ENCODE measurements at regions not wholly inside any gene's neighbourhood (a gene's known extent, or its start where the extent isn't known, plus 50 kb on each side); places are given as distances from the start of the nearest gene placed in this dataset.
A peak's percentile ranks its signal among the peaks of the same experiment; 100 is the strongest.

DNA sequence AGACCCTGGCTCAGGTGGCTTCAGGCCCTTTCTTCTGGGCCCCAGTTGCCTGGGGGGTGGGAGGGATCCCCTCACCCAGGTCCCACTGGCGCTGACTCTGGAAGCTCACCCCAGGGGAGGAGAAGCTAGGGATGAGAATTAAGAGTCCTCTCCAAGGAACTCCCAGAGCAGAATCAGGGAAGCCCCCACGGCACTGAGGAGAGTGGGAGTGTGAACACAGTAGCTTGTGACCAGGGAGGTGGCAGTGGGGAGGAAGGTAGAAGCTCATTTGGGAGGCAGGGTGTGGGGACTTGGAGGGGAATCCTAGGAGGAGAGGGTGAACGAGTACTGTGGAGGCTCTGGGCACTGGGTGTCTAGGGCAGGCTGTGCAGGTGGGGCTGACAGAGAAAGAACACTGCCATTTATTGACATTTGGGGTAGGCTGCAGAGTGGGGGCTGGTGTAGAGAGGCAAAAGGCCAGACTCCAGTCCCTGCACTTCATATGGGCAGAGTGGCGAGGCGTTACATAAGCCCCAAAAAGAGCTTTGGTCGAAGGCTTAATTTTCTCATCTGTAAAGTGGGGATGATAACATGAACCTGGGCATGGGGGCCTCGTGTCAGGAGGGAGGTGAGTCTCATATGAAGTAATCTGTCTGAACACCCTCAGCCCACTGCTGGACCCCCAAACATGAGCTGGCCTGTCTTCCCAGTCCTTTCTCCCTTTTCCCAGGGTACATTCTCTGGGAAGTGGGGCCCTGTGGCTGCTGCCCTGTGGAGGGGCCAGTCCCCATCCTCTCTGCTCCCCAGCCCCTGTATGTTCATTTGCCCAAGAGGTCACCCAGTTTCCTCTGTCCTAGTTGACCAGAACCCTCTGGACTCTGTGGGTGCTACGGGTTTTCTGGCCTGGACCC is 80.5 kb downstream of the VEGFA start:
- no peak overlapping the region for H3K27ac ChIP-seq (replicated peaks; ENCODE audit: low read length)
- no peak overlapping the region for H4K8ac ChIP-seq (ENCODE audit: low read depth, low read length)
- no peak overlapping the region for H4K91ac ChIP-seq (ENCODE audit: low read depth, low read length, poor library complexity)
- peaks cover 0 to 41% (median 0%) of the 10 kb centered on the region in 3 experiments for H3K27me3 ChIP-seq (ENCODE audit: control insufficient read depth in 3 of 3, insufficient read depth in 3 of 3, low read depth in 1 of 3, low read length in 3 of 3)
- H2AK5ac ChIP-seq (ENCODE audit: low read depth, low read length) = peak overlapping the region; percentile 53
- peak overlapping the region; percentile 16 for H2BK15ac ChIP-seq (ENCODE audit: low read length)
- H3K36me3 ChIP-seq (replicated peaks in 1 of 2; ENCODE audit: control insufficient read depth in 2 of 2, insufficient read depth in 2 of 2, low read length in 2 of 2) = no peaks in the 10 kb centered on the region
- H3K4ac ChIP-seq (ENCODE audit: low read length) = no peak overlapping the region
- no peaks in the 10 kb centered on the region for H3K9me3 ChIP-seq (replicated peaks in 1 of 2; ENCODE audit: control insufficient read depth in 2 of 2, insufficient read depth in 1 of 2, low read depth in 1 of 2, low read length in 2 of 2)
- no peaks in the 10 kb centered on the region for H3K79me1 ChIP-seq (ENCODE audit: low read depth, low read length)
- H3K4me3 ChIP-seq (ENCODE audit: low read length in 2 of 2) = no peak overlapping the region
- no peak overlapping the region for H3K23ac ChIP-seq (ENCODE audit: low read depth, low read length, poor library complexity)
- peaks cover 0 to 3% of the 10 kb centered on the region in 2 donors for H3K4me1 ChIP-seq (ENCODE audit: control insufficient read depth in 2 of 2, insufficient read depth in 1 of 2, low read depth in 1 of 2, low read length in 2 of 2)
- H3K4me2 ChIP-seq (ENCODE audit: insufficient read depth, low read length, poor library complexity, severe bottlenecking) = no peak overlapping the region
- no peak overlapping the region for H3K9ac ChIP-seq (ENCODE audit: low read depth, low read length, poor library complexity)
- no peak overlapping the region for H3K14ac ChIP-seq (ENCODE audit: low read length)
- H2BK120ac ChIP-seq (ENCODE audit: low read depth, low read length) = peak overlapping the region; percentile 11
- H2BK12ac ChIP-seq (ENCODE audit: low read length) = no peak overlapping the region
- DNase-seq (ENCODE audit: low spot score) = no peak
- peak overlapping the region; percentile 31 for H3K18ac ChIP-seq (ENCODE audit: low read length)
- no CpG with 5 or more reads among the region's 8 CpGs for WGBS, 2 donors (ENCODE audit: extremely low coverage in 2 of 2, insufficient read length in 2 of 2, insufficient replicate concordance in 1 of 2)
- no peak overlapping the region for H2AFZ ChIP-seq (ENCODE audit: low read length)
- H2BK5ac ChIP-seq (ENCODE audit: low read length) = no peak overlapping the region

DNA sequence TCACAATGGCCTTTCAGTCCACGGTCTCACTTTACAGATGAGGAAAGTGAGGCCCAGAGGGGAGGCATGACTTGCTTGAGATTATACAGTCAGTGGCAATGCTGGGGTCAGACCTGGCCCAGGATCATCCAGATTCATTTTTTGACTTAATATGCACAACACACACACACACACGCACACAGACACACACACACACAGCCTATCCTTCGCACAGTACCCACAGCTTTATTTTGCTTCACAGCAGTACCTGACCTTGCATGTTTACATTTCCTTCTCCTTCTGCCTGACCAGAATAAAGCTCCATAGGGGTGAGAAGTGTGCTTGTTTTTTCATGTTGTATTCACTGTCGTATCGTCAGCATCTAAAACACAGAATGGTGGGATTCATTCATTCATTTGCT is 79.8 kb downstream of the VEGFA start:
- Histone ChIP-seq H2AK5ac (ENCODE audit: low read depth, low read length) (no peak overlapping the region), H3K23ac (ENCODE audit: low read depth, low read length, poor library complexity) (no peak overlapping the region), H2BK15ac (ENCODE audit: low read length) (no peak overlapping the region), H3K18ac (ENCODE audit: low read length) (no peak overlapping the region), H3K9ac (ENCODE audit: low read depth, low read length, poor library complexity) (no peak overlapping the region), H3K4me3 (ENCODE audit: low read length in 2 of 2) (no peak overlapping the region), H2BK120ac (ENCODE audit: low read depth, low read length) (no peak overlapping the region), H3K4me1 (ENCODE audit: control insufficient read depth in 2 of 2, insufficient read depth in 1 of 2, low read depth in 1 of 2, low read length in 2 of 2) (peaks cover 0 to 6% of the 10 kb centered on the region in 2 donors), H3K14ac (ENCODE audit: low read length) (no peak overlapping the region), H4K8ac (ENCODE audit: low read depth, low read length) (no peak overlapping the region), H2BK12ac (ENCODE audit: low read length) (no peak overlapping the region), H4K91ac (ENCODE audit: low read depth, low read length, poor library complexity) (no peak overlapping the region), H3K4me2 (ENCODE audit: insufficient read depth, low read length, poor library complexity, severe bottlenecking) (no peak overlapping the region), H3K27ac (replicated peaks; ENCODE audit: low read length) (no peak overlapping the region), H2AFZ (ENCODE audit: low read length) (no peak overlapping the region), H3K4ac (ENCODE audit: low read length) (no peak overlapping the region), H3K27me3 (ENCODE audit: control insufficient read depth in 3 of 3, insufficient read depth in 3 of 3, low read depth in 1 of 3, low read length in 3 of 3) (peaks cover 0 to 41% (median 0%) of the 10 kb centered on the region in 3 experiments), H3K36me3 (replicated peaks in 1 of 2; ENCODE audit: control insufficient read depth in 2 of 2, insufficient read depth in 2 of 2, low read length in 2 of 2) (no peaks in the 10 kb centered on the region), H3K9me3 (replicated peaks in 1 of 2; ENCODE audit: control insufficient read depth in 2 of 2, insufficient read depth in 1 of 2, low read depth in 1 of 2, low read length in 2 of 2) (no peaks in the 10 kb centered on the region), H3K79me1 (ENCODE audit: low read depth, low read length) (no peaks in the 10 kb centered on the region), H2BK5ac (ENCODE audit: low read length) (no peak overlapping the region)
- no peak for DNase-seq (ENCODE audit: low spot score)
- no CpG with 5 or more reads among the region's 5 CpGs for WGBS, 2 donors (ENCODE audit: extremely low coverage in 2 of 2, insufficient read length in 2 of 2, insufficient replicate concordance in 1 of 2)

DNA sequence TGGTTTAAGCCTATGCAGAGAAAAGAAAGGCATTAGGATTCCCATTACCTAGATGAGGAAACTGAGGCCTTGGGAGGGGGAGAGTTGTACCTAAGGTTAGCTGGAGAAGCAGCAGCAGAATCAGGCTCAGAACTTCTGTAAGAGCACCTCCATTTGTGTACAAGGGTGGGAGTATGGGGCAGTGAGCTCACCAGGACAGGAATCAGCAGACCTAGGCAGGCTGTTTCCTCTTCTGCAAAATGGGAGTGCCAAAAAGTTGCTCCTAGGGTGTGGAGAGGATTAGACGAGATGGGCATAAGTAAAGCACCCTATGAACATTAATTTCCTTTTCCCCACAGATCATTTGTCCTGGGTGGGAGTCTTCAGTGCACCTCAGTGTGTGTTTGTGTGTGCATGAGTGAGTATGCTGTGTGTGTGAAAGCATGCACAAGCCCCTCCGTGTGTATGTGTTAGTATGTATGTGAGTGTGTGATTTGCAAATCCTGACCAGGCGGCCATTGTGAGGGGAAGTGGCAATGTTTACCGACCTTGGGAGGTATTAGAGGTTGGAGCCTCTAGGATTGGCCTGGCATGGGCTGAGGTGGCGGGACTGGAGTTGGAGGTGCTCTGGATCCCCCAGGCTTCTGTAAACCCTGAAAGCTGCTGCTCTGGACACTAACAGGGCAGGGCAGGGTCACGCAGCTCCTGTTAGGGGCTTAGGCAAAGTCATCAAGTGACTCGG is 78.8 kb downstream of the VEGFA start:
- H3K18ac ChIP-seq (ENCODE audit: low read length) = peak overlapping the region; percentile 30

More for the DNA sequence above, 78.8 kb downstream of the VEGFA start:
- no peak overlapping the region for H3K14ac ChIP-seq (ENCODE audit: low read length)
- H3K9ac ChIP-seq (ENCODE audit: low read depth, low read length, poor library complexity) = no peak overlapping the region
- WGBS, 2 donors (ENCODE audit: extremely low coverage in 2 of 2, insufficient read length in 2 of 2, insufficient replicate concordance in 1 of 2) = no CpG with 5 or more reads among the region's 7 CpGs
- no peaks in the 10 kb centered on the region for H3K79me1 ChIP-seq (ENCODE audit: low read depth, low read length)
- H2AFZ ChIP-seq (ENCODE audit: low read length) = no peak overlapping the region
- H2BK120ac ChIP-seq (ENCODE audit: low read depth, low read length) = no peak overlapping the region
- H2AK5ac ChIP-seq (ENCODE audit: low read depth, low read length) = no peak overlapping the region
- no peak overlapping the region for H3K23ac ChIP-seq (ENCODE audit: low read depth, low read length, poor library complexity)
- H3K27ac ChIP-seq (replicated peaks; ENCODE audit: low read length) = no peak overlapping the region
- H2BK12ac ChIP-seq (ENCODE audit: low read length) = no peak overlapping the region
- H3K9me3 ChIP-seq (replicated peaks in 1 of 2; ENCODE audit: control insufficient read depth in 2 of 2, insufficient read depth in 1 of 2, low read depth in 1 of 2, low read length in 2 of 2) = no peaks in the 10 kb centered on the region
- H3K4ac ChIP-seq (ENCODE audit: low read length) = no peak overlapping the region
- no peak overlapping the region for H3K4me2 ChIP-seq (ENCODE audit: insufficient read depth, low read length, poor library complexity, severe bottlenecking)
- no peak overlapping the region for H4K8ac ChIP-seq (ENCODE audit: low read depth, low read length)
- peaks cover 0 to 41% (median 0%) of the 10 kb centered on the region in 3 experiments for H3K27me3 ChIP-seq (ENCODE audit: control insufficient read depth in 3 of 3, insufficient read depth in 3 of 3, low read depth in 1 of 3, low read length in 3 of 3)
- no peak overlapping the region for H3K4me3 ChIP-seq (ENCODE audit: low read length in 2 of 2)
- peaks cover 0 to 6% of the 10 kb centered on the region in 2 donors for H3K4me1 ChIP-seq (ENCODE audit: control insufficient read depth in 2 of 2, insufficient read depth in 1 of 2, low read depth in 1 of 2, low read length in 2 of 2)
- H4K91ac ChIP-seq (ENCODE audit: low read depth, low read length, poor library complexity) = no peak overlapping the region
- no peak overlapping the region for H2BK5ac ChIP-seq (ENCODE audit: low read length)
- peak overlapping the region; percentile 6 for H2BK15ac ChIP-seq (ENCODE audit: low read length)
- H3K36me3 ChIP-seq (replicated peaks in 1 of 2; ENCODE audit: control insufficient read depth in 2 of 2, insufficient read depth in 2 of 2, low read length in 2 of 2) = no peaks in the 10 kb centered on the region
- no peak for DNase-seq (ENCODE audit: low spot score)

All from neuronal stem cell (in vitro differentiated cells).